ENCODE measurements at regions not wholly inside any gene's neighbourhood (a gene's known extent, or its start where the extent isn't known, plus 50 kb on each side); places are given as distances from the start of the nearest gene placed in this dataset.
"Not testable (repeated sequence)": the region's sequence is repeated elsewhere in the genome, so short reads cannot be mapped to it uniquely, and the experiment has no call there.

GRCh38 chr2:78750219-78750618 lies 275.3 kb upstream of the REG3G start:
- no peak for DNase-seq (ENCODE audit: low spot score)
- TF ChIP-seq CTCF (IDR thresholded peaks at IDR 0.05; ENCODE audit: extremely low read depth, missing control alignments), result no peak

GRCh38 chr2:78754930-78755329 lies 270.6 kb upstream of the REG3G start:
- no peak for TF ChIP-seq CTCF (IDR thresholded peaks at IDR 0.05; ENCODE audit: extremely low read depth, missing control alignments)
- DNase-seq (ENCODE audit: low spot score), result no peak

GRCh38 chr2:78757191-78757590 lies 268.3 kb upstream of the REG3G start:
- no peak for TF ChIP-seq CTCF (IDR thresholded peaks at IDR 0.05; ENCODE audit: extremely low read depth, missing control alignments)
- DNase-seq (ENCODE audit: low spot score), result no peak

GRCh38 chr2:78757640-78758039 lies 267.9 kb upstream of the REG3G start:
- DNase-seq (ENCODE audit: low spot score), result no peak
- TF ChIP-seq CTCF (IDR thresholded peaks at IDR 0.05; ENCODE audit: extremely low read depth, missing control alignments), result no peak

GRCh38 chr2:78758765-78759164 lies 266.7 kb upstream of the REG3G start:
- not testable (repeated sequence) for DNase-seq (ENCODE audit: low spot score)

GRCh38 chr2:78766459-78766858 lies 259.0 kb upstream of the REG3G start:
- no peak for TF ChIP-seq CTCF (IDR thresholded peaks at IDR 0.05; ENCODE audit: extremely low read depth, missing control alignments)
- DNase-seq (ENCODE audit: low spot score), result no peak

GRCh38 chr2:78768016-78768415 lies 257.5 kb upstream of the REG3G start:
- TF ChIP-seq CTCF (IDR thresholded peaks at IDR 0.05; ENCODE audit: extremely low read depth, missing control alignments), result no peak
- no peak for DNase-seq (ENCODE audit: low spot score)

GRCh38 chr2:78775291-78775690 lies 250.2 kb upstream of the REG3G start:
- no peak for TF ChIP-seq CTCF (IDR thresholded peaks at IDR 0.05; ENCODE audit: extremely low read depth, missing control alignments)
- no peak for DNase-seq (ENCODE audit: low spot score)

All from GM20000 (cell line).